ENCODE measurements at regions not wholly inside any gene's neighbourhood (a gene's known extent, or its start where the extent isn't known, plus 50 kb on each side); places are given as distances from the start of the nearest gene placed in this dataset.

- FAIRE-seq (no peak), DNase-seq (ENCODE audit: low read depth) (no peak)
- Histone ChIP-seq H3K4me3 (ENCODE audit: low read depth, low read length) (no peak overlapping the region), H3K27me3 (ENCODE audit: control insufficient read depth, insufficient read depth, low read length) (no peaks in the 10 kb centered on the region), H3K36me3 (ENCODE audit: control insufficient read depth, insufficient read depth, low read length) (no peaks in the 10 kb centered on the region)
- TF ChIP-seq, protein P1, sequence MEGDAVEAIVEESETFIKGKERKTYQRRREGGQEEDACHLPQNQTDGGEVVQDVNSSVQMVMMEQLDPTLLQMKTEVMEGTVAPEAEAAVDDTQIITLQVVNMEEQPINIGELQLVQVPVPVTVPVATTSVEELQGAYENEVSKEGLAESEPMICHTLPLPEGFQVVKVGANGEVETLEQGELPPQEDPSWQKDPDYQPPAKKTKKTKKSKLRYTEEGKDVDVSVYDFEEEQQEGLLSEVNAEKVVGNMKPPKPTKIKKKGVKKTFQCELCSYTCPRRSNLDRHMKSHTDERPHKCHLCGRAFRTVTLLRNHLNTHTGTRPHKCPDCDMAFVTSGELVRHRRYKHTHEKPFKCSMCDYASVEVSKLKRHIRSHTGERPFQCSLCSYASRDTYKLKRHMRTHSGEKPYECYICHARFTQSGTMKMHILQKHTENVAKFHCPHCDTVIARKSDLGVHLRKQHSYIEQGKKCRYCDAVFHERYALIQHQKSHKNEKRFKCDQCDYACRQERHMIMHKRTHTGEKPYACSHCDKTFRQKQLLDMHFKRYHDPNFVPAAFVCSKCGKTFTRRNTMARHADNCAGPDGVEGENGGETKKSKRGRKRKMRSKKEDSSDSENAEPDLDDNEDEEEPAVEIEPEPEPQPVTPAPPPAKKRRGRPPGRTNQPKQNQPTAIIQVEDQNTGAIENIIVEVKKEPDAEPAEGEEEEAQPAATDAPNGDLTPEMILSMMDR (IDR thresholded peaks at IDR 0.05; ENCODE audit: insufficient read depth, low read length, severe bottlenecking), result no peak
Measured at GRCh38 chr2:156003780-156004179, 328.7 kb downstream of the NR4A2 start.

GRCh38 chr2:156001851-156002250, 330.7 kb downstream of the NR4A2 start:
- no peaks in the 10 kb centered on the region for H3K27me3 ChIP-seq (ENCODE audit: control insufficient read depth, insufficient read depth, low read length)
- TF ChIP-seq, protein P1 (IDR thresholded peaks at IDR 0.05; ENCODE audit: insufficient read depth, low read length, severe bottlenecking), result no peak
- no peak overlapping the region for H3K4me3 ChIP-seq (ENCODE audit: low read depth, low read length)
- FAIRE-seq (no peak), DNase-seq (ENCODE audit: low read depth) (no peak)
- H3K36me3 ChIP-seq (ENCODE audit: control insufficient read depth, insufficient read depth, low read length), result no peaks in the 10 kb centered on the region

DNA sequence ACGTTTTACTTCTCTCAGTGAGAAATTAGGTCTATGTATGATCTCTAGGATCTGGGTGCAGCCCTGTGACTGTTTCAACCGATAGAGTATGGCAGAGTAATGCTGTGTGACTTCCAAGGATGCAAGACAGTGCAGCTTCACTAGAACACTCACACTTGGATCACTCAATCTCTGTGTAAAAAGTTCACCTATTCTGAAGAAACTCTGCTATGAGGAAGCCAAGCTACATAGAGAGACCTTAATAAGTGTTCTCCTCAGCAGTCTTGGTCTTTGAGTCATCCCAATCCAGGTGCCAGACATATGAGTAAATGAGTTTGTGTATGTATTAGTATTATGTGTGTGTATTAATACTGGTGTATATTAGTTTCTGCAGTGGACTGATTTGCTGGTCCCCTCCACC, 335.0 kb downstream of the NR4A2 start:
- H3K4me3 ChIP-seq (ENCODE audit: low read depth, low read length), result no peak overlapping the region
- TF ChIP-seq, protein P1 (IDR thresholded peaks at IDR 0.05; ENCODE audit: insufficient read depth, low read length, severe bottlenecking), result no peak
- FAIRE-seq (no peak), DNase-seq (ENCODE audit: low read depth) (peak; percentile 92)
- H3K27me3 ChIP-seq (ENCODE audit: control insufficient read depth, insufficient read depth, low read length), result no peaks in the 10 kb centered on the region
- no peaks in the 10 kb centered on the region for H3K36me3 ChIP-seq (ENCODE audit: control insufficient read depth, insufficient read depth, low read length)

DNA sequence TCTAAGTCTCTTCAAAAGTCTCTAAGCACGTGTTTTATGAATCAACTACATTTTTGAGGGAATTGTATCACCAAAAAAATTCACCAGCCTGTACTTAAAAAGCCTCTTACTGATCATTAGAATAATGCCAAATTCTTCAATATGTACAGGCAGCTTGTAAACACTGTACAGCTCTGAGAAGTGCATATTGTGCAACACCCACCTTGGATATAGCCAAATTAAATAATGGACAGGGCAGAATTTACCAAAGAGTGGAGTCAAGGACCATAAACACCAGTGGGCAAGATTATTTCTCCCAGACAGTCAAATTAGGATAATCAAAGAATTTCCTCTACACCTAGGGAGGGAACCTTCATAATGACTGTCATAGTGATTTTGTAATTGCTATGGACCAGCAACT, 338.2 kb downstream of the NR4A2 start:
- TF ChIP-seq, protein P1 (IDR thresholded peaks at IDR 0.05; ENCODE audit: insufficient read depth, low read length, severe bottlenecking), result no peak
- no peak for FAIRE-seq
- H3K4me3 ChIP-seq (ENCODE audit: low read depth, low read length), result no peak overlapping the region

GRCh38 chr2:155983845-155984244, 348.7 kb downstream of the NR4A2 start:
- DNase-seq (ENCODE audit: low read depth) (no peak), FAIRE-seq (no peak)
- no peaks in the 10 kb centered on the region for H3K27me3 ChIP-seq (ENCODE audit: control insufficient read depth, insufficient read depth, low read length)
- TF ChIP-seq, protein P1 (IDR thresholded peaks at IDR 0.05; ENCODE audit: insufficient read depth, low read length, severe bottlenecking), result no peak
- no peak overlapping the region for H3K4me3 ChIP-seq (ENCODE audit: low read depth, low read length)
- no peaks in the 10 kb centered on the region for H3K36me3 ChIP-seq (ENCODE audit: control insufficient read depth, insufficient read depth, low read length)

More for the DNA sequence above, 338.2 kb downstream of the NR4A2 start:
- H3K36me3 ChIP-seq (ENCODE audit: control insufficient read depth, insufficient read depth, low read length), result no peaks in the 10 kb centered on the region
- no peaks in the 10 kb centered on the region for H3K27me3 ChIP-seq (ENCODE audit: control insufficient read depth, insufficient read depth, low read length)
- no peak for DNase-seq (ENCODE audit: low read depth)

DNA sequence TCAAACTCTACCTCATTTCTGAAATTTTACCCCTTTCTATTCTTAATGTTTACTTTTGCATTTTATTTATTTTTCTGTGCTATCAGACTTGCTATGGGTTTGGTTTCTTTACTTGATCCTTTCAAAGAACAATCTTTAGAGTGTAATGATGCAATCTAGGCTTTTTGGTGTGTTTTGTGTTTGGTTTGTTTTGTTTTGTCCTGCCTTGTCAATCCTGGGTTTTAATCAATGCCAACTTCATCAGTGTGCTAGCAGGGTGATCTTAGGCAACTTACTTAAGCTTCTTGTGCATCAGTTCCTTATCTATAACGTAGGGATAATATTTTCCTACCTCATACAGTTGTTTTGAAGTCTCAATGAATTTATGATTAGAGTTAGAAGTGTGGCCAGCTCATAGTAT, 350.4 kb downstream of the NR4A2 start:
- no peak for FAIRE-seq
- TF ChIP-seq, protein P1 (IDR thresholded peaks at IDR 0.05; ENCODE audit: insufficient read depth, low read length, severe bottlenecking), result no peak
- no peaks in the 10 kb centered on the region for H3K27me3 ChIP-seq (ENCODE audit: control insufficient read depth, insufficient read depth, low read length)
- DNase-seq (ENCODE audit: low read depth), result no peak
- H3K4me3 ChIP-seq (ENCODE audit: low read depth, low read length), result no peak overlapping the region
- H3K36me3 ChIP-seq (ENCODE audit: control insufficient read depth, insufficient read depth, low read length), result no peaks in the 10 kb centered on the region

Data from bronchial epithelial cell (primary cell).